Lung (tissue), 11 donors: ENCODE measurements at regions not wholly inside any gene's neighbourhood (a gene's known extent, or its start where the extent isn't known, plus 50 kb on each side); places are given as distances from the start of the nearest gene placed in this dataset.

Experiments
- ATAC-seq: fragments of 200-7000 bp; cut with Tn5 transposase; one replicate; pipeline ENCODE4 v1.9.1; 2020; ENCODE audit warnings: moderate number of reproducible peaks; ENCODE audit not compliant: insufficient read depth, low FRiP score
- DNase-seq, 3 donors: peaks; one replicate each; pipeline ENCODE4 v3.0.0-alpha.2; 2013 to 2017
- H3K27ac ChIP-seq, 2 donors: one replicate each; pipeline ENCODE4 v1.5.1; 2013; ENCODE audit warnings: mild to moderate bottlenecking in 2 of 2, moderate library complexity in 2 of 2, control low read depth in 1 of 2, inconsistent platforms in 1 of 2, low read depth in 1 of 2, low read length in 1 of 2
- H3K27me3 ChIP-seq, 3 donors: one replicate each; pipeline ENCODE4 v1.5.1; 2013; ENCODE audit warnings: low read length in 2 of 3; ENCODE audit not compliant: control insufficient read depth in 3 of 3, insufficient read depth in 3 of 3
- H3K36me3 ChIP-seq, 4 donors: one replicate each; pipeline ENCODE4 v1.5.1; 2013; ENCODE audit warnings: low read length in 4 of 4, mild to moderate bottlenecking in 1 of 4, moderate library complexity in 1 of 4; ENCODE audit not compliant: control insufficient read depth in 4 of 4, insufficient read depth in 4 of 4
- H3K4me1 ChIP-seq, 5 donors: one replicate each; pipeline ENCODE4 v1.5.1; 2013; ENCODE audit warnings: low read length in 5 of 5, mild to moderate bottlenecking in 2 of 5, moderate library complexity in 1 of 5; ENCODE audit not compliant: control insufficient read depth in 5 of 5, insufficient read depth in 5 of 5
- H3K4me3 ChIP-seq: one replicate; pipeline ENCODE4 v1.5.1; 2013; ENCODE audit warnings: mild to moderate bottlenecking, control low read depth, moderate library complexity
- H3K9ac ChIP-seq, 2 donors: one replicate each; pipeline ENCODE4 v1.5.1; 2013; ENCODE audit warnings: low read length in 2 of 2, control low read depth in 1 of 2; ENCODE audit not compliant: insufficient read depth in 1 of 2
- H3K9me3 ChIP-seq, 4 donors: one replicate each; pipeline ENCODE4 v1.5.1; 2013; ENCODE audit warnings: low read length in 3 of 4, mild to moderate bottlenecking in 1 of 4, moderate library complexity in 1 of 4; ENCODE audit not compliant: control insufficient read depth in 4 of 4, insufficient read depth in 3 of 4
- WGBS, 2 donors: extraction: QIAGEN DNeasy Blood & Tissue Kit; methylation state at CpG; one replicate each; pipeline ENCODE4 v1.1.7; 2013; 5-methylcytosine and 5-hydroxymethylcytosine counted together
- TF ChIP-seq, protein P1 (sequence below): IDR thresholded peaks from 2 replicates; pipeline ENCODE4 v1.5.1; 2012; ENCODE audit warnings: mild to moderate bottlenecking; ENCODE audit errors: control extremely low read depth, extremely low read depth
- donor health status: control.
- donor health status: control.
- donor health status: Bipolar disorder and iron deficiency.
- donor health status: healthy.
- donor health status: DM: yes; HTN: yes; CAD: no.

DNA sequence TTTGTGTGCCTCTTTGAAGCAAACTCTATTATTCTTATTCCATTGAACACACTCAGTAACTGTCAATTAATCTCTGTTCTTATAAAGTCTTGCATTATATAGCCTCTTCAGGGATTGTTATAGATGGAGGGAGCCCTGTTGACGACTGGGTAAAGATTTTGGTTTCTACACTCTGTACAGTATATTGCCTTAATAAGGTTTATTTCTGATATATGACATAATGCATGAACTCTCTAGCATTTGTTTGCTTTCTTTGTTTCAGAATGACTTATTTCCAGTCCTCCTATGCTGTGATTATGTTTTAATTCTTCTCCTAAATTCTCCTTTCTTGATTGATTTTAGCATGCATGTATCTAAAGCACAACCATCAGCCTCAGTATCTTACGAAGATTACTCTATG is 494.9 kb downstream of the DIPK2A start:
- WGBS, 2 donors = 79 to 88% methylated on average over 2 of the region's 2 CpGs
- Histone ChIP-seq H3K4me3 (no peak overlapping the region), H3K9ac (no peak overlapping the region), H3K27me3 (no peaks in the 10 kb centered on the region), H3K36me3 (no peaks in the 10 kb centered on the region), H3K27ac (no peak overlapping the region), H3K9me3 (no peaks in the 10 kb centered on the region), H3K4me1 (no peaks in the 10 kb centered on the region)
- DNase-seq (no peak), ATAC-seq (no peak)
- TF ChIP-seq, protein P1, sequence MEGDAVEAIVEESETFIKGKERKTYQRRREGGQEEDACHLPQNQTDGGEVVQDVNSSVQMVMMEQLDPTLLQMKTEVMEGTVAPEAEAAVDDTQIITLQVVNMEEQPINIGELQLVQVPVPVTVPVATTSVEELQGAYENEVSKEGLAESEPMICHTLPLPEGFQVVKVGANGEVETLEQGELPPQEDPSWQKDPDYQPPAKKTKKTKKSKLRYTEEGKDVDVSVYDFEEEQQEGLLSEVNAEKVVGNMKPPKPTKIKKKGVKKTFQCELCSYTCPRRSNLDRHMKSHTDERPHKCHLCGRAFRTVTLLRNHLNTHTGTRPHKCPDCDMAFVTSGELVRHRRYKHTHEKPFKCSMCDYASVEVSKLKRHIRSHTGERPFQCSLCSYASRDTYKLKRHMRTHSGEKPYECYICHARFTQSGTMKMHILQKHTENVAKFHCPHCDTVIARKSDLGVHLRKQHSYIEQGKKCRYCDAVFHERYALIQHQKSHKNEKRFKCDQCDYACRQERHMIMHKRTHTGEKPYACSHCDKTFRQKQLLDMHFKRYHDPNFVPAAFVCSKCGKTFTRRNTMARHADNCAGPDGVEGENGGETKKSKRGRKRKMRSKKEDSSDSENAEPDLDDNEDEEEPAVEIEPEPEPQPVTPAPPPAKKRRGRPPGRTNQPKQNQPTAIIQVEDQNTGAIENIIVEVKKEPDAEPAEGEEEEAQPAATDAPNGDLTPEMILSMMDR = no peak

DNA sequence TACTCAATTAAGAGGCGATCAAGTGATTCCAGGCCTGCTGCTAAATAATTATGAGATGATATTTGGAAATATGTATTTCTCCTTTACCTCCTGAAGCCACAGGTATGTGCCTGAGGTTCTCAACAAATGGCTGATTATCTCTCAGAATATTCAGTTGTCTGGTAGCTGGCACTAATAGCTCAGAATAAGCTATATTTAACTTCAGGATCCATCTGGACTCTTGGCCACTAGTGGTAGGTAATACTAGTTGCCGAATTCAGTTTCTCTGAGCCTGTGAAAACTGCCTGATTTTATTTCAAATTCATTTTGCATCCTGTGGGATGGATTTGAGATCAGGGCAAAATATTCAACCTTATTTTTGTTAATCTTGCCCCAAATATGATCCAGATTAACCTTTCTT is 499.0 kb downstream of the DIPK2A start:
- Histone ChIP-seq H3K9ac (no peak overlapping the region), H3K36me3 (no peaks in the 10 kb centered on the region), H3K27ac (no peak overlapping the region), H3K4me1 (no peaks in the 10 kb centered on the region), H3K4me3 (no peak overlapping the region), H3K27me3 (no peaks in the 10 kb centered on the region), H3K9me3 (no peaks in the 10 kb centered on the region)
- TF ChIP-seq, protein P1 = no peak
- no peak for DNase-seq
- ATAC-seq = no peak
- 91 to 96% methylated on average over 2 of the region's 2 CpGs for WGBS, 2 donors

DNA sequence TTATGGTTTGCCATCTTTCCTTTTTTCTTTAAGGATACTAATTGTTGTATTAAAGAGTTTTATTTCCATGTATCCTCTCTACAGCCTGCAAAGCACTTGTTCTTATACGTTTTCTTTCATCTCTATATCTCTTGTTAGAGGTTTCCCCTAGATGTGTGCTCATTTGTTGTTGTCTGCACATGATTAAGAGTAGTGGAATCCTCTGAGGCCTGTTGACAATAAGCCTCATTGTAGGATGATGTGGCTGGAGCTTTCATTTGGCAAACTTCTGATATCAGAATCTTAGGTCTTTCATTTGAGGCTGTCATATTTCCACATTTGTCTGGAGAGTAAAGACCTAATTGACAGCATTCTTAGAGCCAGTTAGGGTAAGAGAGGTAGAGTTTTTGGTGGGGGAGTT is 506.0 kb downstream of the DIPK2A start:
- Histone ChIP-seq H3K27me3 (no peaks in the 10 kb centered on the region), H3K9me3 (no peaks in the 10 kb centered on the region), H3K36me3 (no peaks in the 10 kb centered on the region), H3K9ac (no peak overlapping the region), H3K27ac (no peak overlapping the region), H3K4me3 (no peak overlapping the region), H3K4me1 (no peaks in the 10 kb centered on the region)
- TF ChIP-seq, protein P1 = no peak
- ATAC-seq = no peak
- DNase-seq = no peak
- WGBS, 2 donors = 91 to 92% methylated on average over 1 of the region's 1 CpG

DNA sequence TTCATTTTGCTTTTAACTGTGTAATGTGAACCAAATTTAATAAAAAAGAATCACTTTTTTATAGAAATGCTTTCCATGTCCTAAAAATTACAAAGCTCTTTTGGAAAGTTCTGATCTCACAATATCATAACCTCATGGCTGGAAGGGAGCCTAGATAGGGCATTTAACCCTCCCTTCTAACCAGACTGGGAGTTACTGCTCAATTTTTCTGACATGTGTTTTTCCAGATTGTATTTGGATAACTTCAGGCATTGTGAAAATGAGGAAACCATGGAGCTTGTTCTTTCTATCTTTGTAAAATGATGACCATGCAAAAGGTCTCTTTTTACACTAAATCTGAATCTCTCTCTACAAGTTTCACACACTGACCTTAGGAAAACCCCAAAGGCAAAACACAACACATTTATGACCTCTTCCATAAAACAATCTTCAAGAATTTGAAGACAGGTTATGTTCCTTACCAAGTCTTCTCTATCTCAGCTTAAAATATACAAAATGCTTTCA is 508.8 kb downstream of the DIPK2A start:
- Histone ChIP-seq H3K9ac (no peak overlapping the region), H3K27me3 (no peaks in the 10 kb centered on the region), H3K27ac (no peak overlapping the region), H3K4me1 (no peaks in the 10 kb centered on the region), H3K9me3 (no peaks in the 10 kb centered on the region), H3K4me3 (no peak overlapping the region), H3K36me3 (no peaks in the 10 kb centered on the region)
- ATAC-seq (no peak), DNase-seq (no peak)
- TF ChIP-seq, protein P1 = no peak
